H9 (cell line): ENCODE measurements at regions not wholly inside any gene's neighbourhood (a gene's known extent, or its start where the extent isn't known, plus 50 kb on each side); places are given as distances from the start of the nearest gene placed in this dataset.

Experiments
- DNase-seq: peaks from one replicate; pipeline ENCODE4 v3.0.0-alpha.2; 2017
- H2AFZ ChIP-seq: one replicate; pipeline ENCODE4 v1.6.1; 2013; ENCODE audit warnings: mild to moderate bottlenecking, low read length, control low read depth, moderate library complexity
- H2AK5ac ChIP-seq: 2 replicates; pipeline ENCODE4 v1.6.1; 2013; ENCODE audit warnings: low read length, control low read depth, mixed read lengths; ENCODE audit not compliant: insufficient read length
- H2BK120ac ChIP-seq: one replicate; pipeline ENCODE4 v1.6.1; 2013; ENCODE audit warnings: low read depth, mild to moderate bottlenecking, low read length, control low read depth, inconsistent platforms; ENCODE audit not compliant: poor library complexity, severe bottlenecking
- H2BK12ac ChIP-seq: 2 replicates; pipeline ENCODE4 v1.6.1; 2013; ENCODE audit warnings: low read length, control low read depth, mixed read lengths, low read depth; ENCODE audit not compliant: insufficient read length
- H2BK15ac ChIP-seq: 2 replicates; pipeline ENCODE4 v1.6.1; 2013; ENCODE audit warnings: low read depth, low read length, control low read depth
- H2BK20ac ChIP-seq: one replicate; pipeline ENCODE4 v1.6.1; 2013; ENCODE audit warnings: low read depth, mild to moderate bottlenecking, low read length, control low read depth, inconsistent platforms; ENCODE audit not compliant: poor library complexity, severe bottlenecking
- H2BK5ac ChIP-seq: 2 replicates; pipeline ENCODE4 v1.6.1; 2013; ENCODE audit warnings: low read length, control low read depth, mixed read lengths; ENCODE audit not compliant: insufficient read length
- H3K14ac ChIP-seq: 2 replicates; pipeline ENCODE4 v1.6.1; 2013; ENCODE audit warnings: low read length, control low read depth; ENCODE audit not compliant: insufficient read depth
- H3K18ac ChIP-seq: 2 replicates; pipeline ENCODE4 v1.6.1; 2013; ENCODE audit warnings: low read depth, mild to moderate bottlenecking, mixed read lengths, low read length, control low read depth; ENCODE audit not compliant: insufficient read length
- H3K23ac ChIP-seq: 2 replicates; pipeline ENCODE4 v1.6.1; 2013; ENCODE audit warnings: low read length, control low read depth, mixed read lengths, low read depth; ENCODE audit not compliant: insufficient read length
- H3K23me2 ChIP-seq: 2 replicates; pipeline ENCODE4 v1.6.1; 2013; ENCODE audit warnings: low read depth, mild to moderate bottlenecking, mixed read lengths, low read length, control low read depth; ENCODE audit not compliant: insufficient read length, poor library complexity, severe bottlenecking
- H3K27ac ChIP-seq: 2 replicates; pipeline ENCODE4 v1.5.1; 2013; ENCODE audit warnings: low read length, control low read depth, mixed read lengths, low read depth; ENCODE audit not compliant: insufficient read length
- H3K27me3 ChIP-seq: 2 replicates; pipeline ENCODE4 v1.6.1; 2013; ENCODE audit warnings: low read length, control low read depth, inconsistent platforms; ENCODE audit not compliant: insufficient read depth
- H3K4ac ChIP-seq: 2 replicates; pipeline ENCODE4 v1.6.1; 2013; ENCODE audit warnings: low read depth, mild to moderate bottlenecking, control low read depth, inconsistent platforms, low read length, moderate library complexity
- H3K4me1 ChIP-seq: 2 replicates; pipeline ENCODE4 v1.6.1; 2013; ENCODE audit warnings: low read length, control low read depth, inconsistent platforms; ENCODE audit not compliant: insufficient read depth
- H3K4me2 ChIP-seq: 2 replicates; pipeline ENCODE4 v1.6.1; 2013; ENCODE audit warnings: low read length, control low read depth, mixed read lengths; ENCODE audit not compliant: insufficient read length, insufficient read depth
- H3K56ac ChIP-seq: 2 replicates; pipeline ENCODE4 v1.6.1; 2013; ENCODE audit warnings: low read depth, mild to moderate bottlenecking, mixed read lengths, low read length, control low read depth; ENCODE audit not compliant: insufficient read length
- H3K79me1 ChIP-seq: 2 replicates; pipeline ENCODE4 v1.6.1; 2013; ENCODE audit warnings: low read depth, mild to moderate bottlenecking, moderate library complexity, low read length, control low read depth, inconsistent platforms; ENCODE audit not compliant: insufficient read depth, poor library complexity, severe bottlenecking
- H3K79me2 ChIP-seq: 2 replicates; pipeline ENCODE4 v1.6.1; 2013; ENCODE audit warnings: low read length, control low read depth, inconsistent platforms; ENCODE audit not compliant: insufficient read depth
- H3K9ac ChIP-seq: 2 replicates; pipeline ENCODE4 v1.6.1; 2013; ENCODE audit warnings: low read length, control low read depth, mixed read lengths; ENCODE audit not compliant: insufficient read length; ENCODE audit errors: extremely low read depth
- H3K9me3 ChIP-seq: one replicate; pipeline ENCODE4 v1.6.1; 2013; ENCODE audit warnings: low read depth, low read length, inconsistent platforms; ENCODE audit not compliant: control insufficient read depth
- H3T11ph ChIP-seq: one replicate; pipeline ENCODE4 v1.6.1; 2013; ENCODE audit warnings: mild to moderate bottlenecking, low read length, control low read depth, inconsistent platforms
- H4K20me1 ChIP-seq: one replicate; pipeline ENCODE4 v1.6.1; 2013; ENCODE audit not compliant: control insufficient read depth, insufficient read length, insufficient read depth
- H4K5ac ChIP-seq: 2 replicates; pipeline ENCODE4 v1.6.1; 2013; ENCODE audit warnings: low read depth, mild to moderate bottlenecking, mixed read lengths, low read length, control low read depth; ENCODE audit not compliant: insufficient read length
- H4K8ac ChIP-seq: replicated peaks from 2 replicates; pipeline ENCODE4 v1.6.1; 2013; ENCODE audit warnings: low read length, control low read depth, mixed read lengths, low read depth; ENCODE audit not compliant: insufficient read length
- H4K91ac ChIP-seq: 2 replicates; pipeline ENCODE4 v1.6.1; 2013; ENCODE audit warnings: low read depth, mild to moderate bottlenecking, moderate library complexity, mixed read lengths, low read length, control low read depth; ENCODE audit not compliant: insufficient read length
- H3K27ac Mint-ChIP-seq, 3 experiments: 2 replicates in 2 of 3; 3 replicates in 1 of 3; pipeline ENCODE4 v1.8.0; 2020 to 2021; ENCODE audit warnings: mixed read lengths in 3 of 3, mild to moderate bottlenecking in 1 of 3, moderate library complexity in 1 of 3
- H3K27me3 Mint-ChIP-seq: 2 replicates; pipeline ENCODE4 v1.8.0; 2021; ENCODE audit warnings: low read depth, mild to moderate bottlenecking, moderate library complexity, mixed read lengths
- H3K36me3 Mint-ChIP-seq, 3 experiments: 2 replicates in 2 of 3; 3 replicates in 1 of 3; pipeline ENCODE4 v1.8.0; 2020 to 2021; ENCODE audit warnings: low read depth in 3 of 3, mixed read lengths in 3 of 3; ENCODE audit not compliant: insufficient read depth in 1 of 3
- H3K4me1 Mint-ChIP-seq, 2 experiments: 2 replicates each; pipeline ENCODE4 v1.8.0; 2020; ENCODE audit warnings: mixed read lengths in 2 of 2
- H3K4me3 Mint-ChIP-seq, 2 experiments: 2 replicates in 1 of 2; 3 replicates in 1 of 2; pipeline ENCODE4 v1.8.0; 2020 to 2021; ENCODE audit warnings: mild to moderate bottlenecking in 2 of 2, mixed read lengths in 2 of 2, moderate library complexity in 1 of 2
- H3K9me3 Mint-ChIP-seq, 2 experiments: 2 replicates in 1 of 2; 3 replicates in 1 of 2; pipeline ENCODE4 v1.8.0; 2020; ENCODE audit warnings: mild to moderate bottlenecking in 2 of 2, mixed read lengths in 2 of 2, moderate library complexity in 1 of 2
- WGBS: extraction: QIAGEN DNeasy Blood & Tissue Kit; methylation state at CpG from one replicate; pipeline ENCODE4 v1.1.7; 2013; ENCODE audit warnings: missing lambda C conversion rate, low lambda C conversion rate, mixed read lengths; ENCODE audit not compliant: insufficient read length; ENCODE audit errors: extremely low coverage; 5-methylcytosine and 5-hydroxymethylcytosine counted together
- TF ChIP-seq, protein P1 (sequence below): fragments of 200-600 bp; sonication (generic); conservative IDR thresholded peaks from 3 replicates; pipeline ENCODE4 v1.8.0; 2021; ENCODE audit warnings: antibody characterized with exemption, mild to moderate bottlenecking

DNA sequence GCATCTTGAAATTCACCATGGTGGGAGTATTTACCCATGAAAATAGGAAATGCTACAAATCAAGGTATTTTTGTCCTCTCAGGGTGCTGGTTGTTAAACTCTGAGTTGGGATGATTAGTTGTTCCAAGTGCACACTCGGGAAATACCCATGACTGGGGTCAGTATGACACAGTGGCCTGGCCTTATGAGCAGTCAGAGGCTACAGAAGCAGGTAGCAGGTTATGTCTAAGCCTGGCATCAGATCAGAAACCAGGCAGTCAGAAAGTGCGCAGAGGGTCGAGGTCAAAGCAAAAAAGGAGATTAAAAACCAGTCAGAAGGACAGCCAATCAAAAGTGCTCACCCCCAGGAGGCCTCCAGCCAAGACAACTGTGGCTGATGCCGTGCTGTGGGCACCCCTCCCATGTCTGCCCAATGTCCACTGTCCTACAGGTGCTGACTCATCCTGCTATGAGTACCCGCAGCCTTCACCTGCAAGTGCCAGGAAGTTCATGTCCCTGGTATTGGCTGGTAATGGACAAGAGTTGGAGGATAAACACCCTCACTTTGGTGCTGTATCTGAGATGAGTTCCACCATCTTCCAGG lies 117.4 kb upstream of the SLC24A3 start:
- no peaks in the 10 kb centered on the region for H3K9me3 ChIP-seq
- H2BK120ac ChIP-seq: no peak overlapping the region
- H4K5ac ChIP-seq: no peak overlapping the region
- peak overlapping the region in 1 of 3 experiments; percentile 75; a peak in 1 of 7 replicates for H3K27ac Mint-ChIP-seq
- no CpG with 5 or more reads among the region's 5 CpGs for WGBS
- no peaks in the 10 kb centered on the region for H4K20me1 ChIP-seq
- TF ChIP-seq, protein P1, sequence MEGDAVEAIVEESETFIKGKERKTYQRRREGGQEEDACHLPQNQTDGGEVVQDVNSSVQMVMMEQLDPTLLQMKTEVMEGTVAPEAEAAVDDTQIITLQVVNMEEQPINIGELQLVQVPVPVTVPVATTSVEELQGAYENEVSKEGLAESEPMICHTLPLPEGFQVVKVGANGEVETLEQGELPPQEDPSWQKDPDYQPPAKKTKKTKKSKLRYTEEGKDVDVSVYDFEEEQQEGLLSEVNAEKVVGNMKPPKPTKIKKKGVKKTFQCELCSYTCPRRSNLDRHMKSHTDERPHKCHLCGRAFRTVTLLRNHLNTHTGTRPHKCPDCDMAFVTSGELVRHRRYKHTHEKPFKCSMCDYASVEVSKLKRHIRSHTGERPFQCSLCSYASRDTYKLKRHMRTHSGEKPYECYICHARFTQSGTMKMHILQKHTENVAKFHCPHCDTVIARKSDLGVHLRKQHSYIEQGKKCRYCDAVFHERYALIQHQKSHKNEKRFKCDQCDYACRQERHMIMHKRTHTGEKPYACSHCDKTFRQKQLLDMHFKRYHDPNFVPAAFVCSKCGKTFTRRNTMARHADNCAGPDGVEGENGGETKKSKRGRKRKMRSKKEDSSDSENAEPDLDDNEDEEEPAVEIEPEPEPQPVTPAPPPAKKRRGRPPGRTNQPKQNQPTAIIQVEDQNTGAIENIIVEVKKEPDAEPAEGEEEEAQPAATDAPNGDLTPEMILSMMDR: no peak
- H3K4me3 Mint-ChIP-seq: no peak overlapping the region
- no peak overlapping the region for H3K9ac ChIP-seq
- H3K56ac ChIP-seq: no peak overlapping the region
- no peak overlapping the region for H3K4ac ChIP-seq
- H3K27me3 ChIP-seq: no peaks in the 10 kb centered on the region
- H2AFZ ChIP-seq: no peak overlapping the region
- no peak for DNase-seq
- no peak overlapping the region for H3K27ac ChIP-seq
- no peak overlapping the region for H2AK5ac ChIP-seq
- no peak overlapping the region for H4K8ac ChIP-seq
- no peak overlapping the region for H2BK12ac ChIP-seq
- no peaks in the 10 kb centered on the region for H3K23me2 ChIP-seq
- no peak overlapping the region for H3K18ac ChIP-seq
- no peaks in the 10 kb centered on the region for H3K79me1 ChIP-seq
- H3K79me2 ChIP-seq: no peaks in the 10 kb centered on the region
- H3K36me3 Mint-ChIP-seq: no peaks in the 10 kb centered on the region; a peak in 1 of 7 replicates
- peaks cover 2% of the 10 kb centered on the region; the same call in 1 of the 2 replicates for H3K4me1 ChIP-seq
- no peak overlapping the region for H3T11ph ChIP-seq
- H2BK20ac ChIP-seq: no peak overlapping the region
- H3K4me2 ChIP-seq: no peak overlapping the region
- no peak overlapping the region for H2BK5ac ChIP-seq
- H3K14ac ChIP-seq: no peak overlapping the region
- peaks cover 11 to 25% of the 10 kb centered on the region in 2 experiments for H3K4me1 Mint-ChIP-seq
- no peak overlapping the region for H3K23ac ChIP-seq
- H3K27me3 Mint-ChIP-seq: no peaks in the 10 kb centered on the region
- no peak overlapping the region for H2BK15ac ChIP-seq
- H4K91ac ChIP-seq: no peak overlapping the region
- H3K9me3 Mint-ChIP-seq: peaks cover 0 to 2% of the 10 kb centered on the region in 2 experiments; a peak in 1 of 5 replicates
